ENCODE measurements at regions not wholly inside any gene's neighbourhood (a gene's known extent, or its start where the extent isn't known, plus 50 kb on each side); places are given as distances from the start of the nearest gene placed in this dataset.

DNA sequence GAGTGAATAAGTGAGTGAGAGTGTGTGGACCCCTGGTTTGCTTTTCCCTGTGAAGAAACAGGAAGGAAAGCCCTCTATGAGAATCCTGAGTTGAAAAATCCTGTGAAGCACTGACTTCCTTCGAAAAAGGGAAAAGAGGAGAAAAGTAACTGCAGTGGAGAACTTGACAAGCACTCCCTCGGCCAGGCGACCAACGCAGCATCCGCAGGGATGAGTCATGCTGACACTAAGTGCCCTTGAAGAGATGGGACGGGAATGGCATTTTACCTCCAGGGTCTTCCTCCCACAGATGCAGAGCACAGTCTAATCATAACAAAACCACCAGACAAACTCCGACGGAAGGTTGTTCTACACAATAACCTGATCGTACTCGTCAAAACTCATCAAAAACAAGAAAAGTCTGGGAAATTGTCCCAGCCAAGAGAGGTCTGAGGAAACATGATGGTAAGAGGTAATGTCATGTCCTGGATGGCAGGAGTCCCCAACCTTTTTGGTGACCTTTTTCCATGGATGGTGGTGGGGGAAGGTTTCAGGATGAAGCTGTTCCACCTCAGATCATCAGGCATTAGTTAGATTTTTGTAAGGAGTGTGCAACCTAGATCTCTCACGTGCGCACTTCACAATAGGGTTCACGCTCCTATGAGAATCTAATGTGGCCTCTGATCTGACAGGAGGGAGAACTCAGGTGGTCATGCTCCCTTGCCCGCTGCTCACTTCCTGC is 132.2 kb upstream of the B3GAT1 start:
- Histone ChIP-seq H3K36me3 (ENCODE audit: low read depth) (no peaks in the 10 kb centered on the region), H3K4me1 (replicated peaks; ENCODE audit: insufficient read depth) (peaks cover 31% of the 10 kb centered on the region), H3K9me3 (ENCODE audit: insufficient read depth, low read depth) (peaks cover 11% of the 10 kb centered on the region), H2AFZ (no peak overlapping the region), H3K9me2 (ENCODE audit: insufficient read depth) (no peaks in the 10 kb centered on the region), H3F3A (ENCODE audit: insufficient read depth, low read depth) (no peaks in the 10 kb centered on the region), H3K79me2 (ENCODE audit: low read depth) (no peaks in the 10 kb centered on the region), H3K27me3 (ENCODE audit: insufficient read depth, low read depth) (no peaks in the 10 kb centered on the region), H3K4me2 (no peak overlapping the region), H3K4me3 (no peak overlapping the region), H4K20me1 (ENCODE audit: insufficient read depth) (no peaks in the 10 kb centered on the region), H3K27ac (no peak overlapping the region)
- TF ChIP-seq, protein P1, sequence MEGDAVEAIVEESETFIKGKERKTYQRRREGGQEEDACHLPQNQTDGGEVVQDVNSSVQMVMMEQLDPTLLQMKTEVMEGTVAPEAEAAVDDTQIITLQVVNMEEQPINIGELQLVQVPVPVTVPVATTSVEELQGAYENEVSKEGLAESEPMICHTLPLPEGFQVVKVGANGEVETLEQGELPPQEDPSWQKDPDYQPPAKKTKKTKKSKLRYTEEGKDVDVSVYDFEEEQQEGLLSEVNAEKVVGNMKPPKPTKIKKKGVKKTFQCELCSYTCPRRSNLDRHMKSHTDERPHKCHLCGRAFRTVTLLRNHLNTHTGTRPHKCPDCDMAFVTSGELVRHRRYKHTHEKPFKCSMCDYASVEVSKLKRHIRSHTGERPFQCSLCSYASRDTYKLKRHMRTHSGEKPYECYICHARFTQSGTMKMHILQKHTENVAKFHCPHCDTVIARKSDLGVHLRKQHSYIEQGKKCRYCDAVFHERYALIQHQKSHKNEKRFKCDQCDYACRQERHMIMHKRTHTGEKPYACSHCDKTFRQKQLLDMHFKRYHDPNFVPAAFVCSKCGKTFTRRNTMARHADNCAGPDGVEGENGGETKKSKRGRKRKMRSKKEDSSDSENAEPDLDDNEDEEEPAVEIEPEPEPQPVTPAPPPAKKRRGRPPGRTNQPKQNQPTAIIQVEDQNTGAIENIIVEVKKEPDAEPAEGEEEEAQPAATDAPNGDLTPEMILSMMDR (conservative IDR thresholded peaks at IDR 0.05), result no peak
- TF ChIP-seq EZH2 (IDR thresholded peaks at IDR 0.05; ENCODE audit: low read depth), result no peak
- intact Hi-C loops (cut with micrococcal nuclease; ENCODE audit: unreplicated experiment), result no loop called here
- POLR2A ChIA-PET (ENCODE audit: unreplicated experiment), result no interaction called here
- no peak for DNase-seq
- no TSS peak for BruUV-seq (replicated peaks)
- CTCF ChIA-PET, result no interaction called here

DNA sequence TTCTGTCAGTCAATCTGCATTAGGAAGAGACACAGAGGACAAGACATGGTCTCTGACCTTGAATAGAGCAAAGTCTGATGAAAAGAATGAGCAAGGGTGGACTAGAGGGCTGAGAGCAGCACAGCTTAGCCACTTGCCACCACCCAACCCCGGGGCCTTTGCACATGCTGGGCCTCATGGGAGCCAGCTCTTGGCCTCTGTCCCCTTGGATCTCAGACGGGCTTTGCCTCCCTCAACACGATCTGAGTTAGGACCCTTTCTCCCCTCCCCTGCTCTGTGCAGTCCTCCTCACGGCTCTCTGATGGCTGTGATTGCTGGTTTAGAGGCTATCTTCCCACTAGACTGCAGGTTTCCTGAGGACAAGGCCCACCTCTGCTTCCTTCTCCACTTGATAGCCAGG is 131.6 kb upstream of the B3GAT1 start:
- H3F3A ChIP-seq (ENCODE audit: insufficient read depth, low read depth), result no peaks in the 10 kb centered on the region
- intact Hi-C loops (cut with micrococcal nuclease; ENCODE audit: unreplicated experiment), result no loop called here
- 0 out of 2 replicates have a peak overlapping the region, but pooled peaks have one; percentile 69 for H3K4me2 ChIP-seq

DNA sequence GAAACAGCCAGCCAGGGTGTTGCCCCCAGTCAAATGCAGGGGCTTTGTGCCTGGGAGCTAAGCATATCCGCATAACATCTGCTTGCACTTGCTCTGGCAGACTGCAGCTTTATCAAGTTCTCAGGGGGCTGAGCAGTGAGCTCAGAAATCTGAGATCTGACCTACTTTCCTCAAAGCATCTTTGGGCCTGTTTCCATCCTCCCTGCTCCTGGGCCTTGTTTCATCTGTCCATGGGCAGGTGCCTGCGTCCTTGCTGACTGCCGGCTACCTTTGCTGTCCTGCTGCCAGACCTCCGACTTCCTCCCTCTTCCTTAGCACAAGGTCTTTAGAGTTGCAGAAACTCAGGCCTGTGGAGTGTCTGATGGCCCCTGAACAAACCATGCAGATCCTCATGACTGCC is 131.2 kb upstream of the B3GAT1 start:
- H2AFZ ChIP-seq, result no peak overlapping the region
- DNase-seq, result no peak
- no peaks in the 10 kb centered on the region for H3K9me2 ChIP-seq (ENCODE audit: insufficient read depth)
- no peaks in the 10 kb centered on the region for H3K36me3 ChIP-seq (ENCODE audit: low read depth)
- H3K27me3 ChIP-seq (ENCODE audit: insufficient read depth, low read depth), result no peaks in the 10 kb centered on the region
- no peaks in the 10 kb centered on the region for H3F3A ChIP-seq (ENCODE audit: insufficient read depth, low read depth)
- H3K4me1 ChIP-seq (replicated peaks; ENCODE audit: insufficient read depth), result peaks cover 31% of the 10 kb centered on the region
- BruUV-seq (replicated peaks), result no TSS peak
- no peak overlapping the region for H3K27ac ChIP-seq
- no peaks in the 10 kb centered on the region for H3K79me2 ChIP-seq (ENCODE audit: low read depth)
- CTCF ChIA-PET, result no interaction called here
- intact Hi-C loops (cut with micrococcal nuclease; ENCODE audit: unreplicated experiment), result no loop called here
- H3K4me2 ChIP-seq, result peak overlapping the region; percentile 69; the same call in 1 of the 2 replicates
- H3K9me3 ChIP-seq (ENCODE audit: insufficient read depth, low read depth), result peaks cover 11% of the 10 kb centered on the region
- TF ChIP-seq, protein P1 (conservative IDR thresholded peaks at IDR 0.05), result no peak
- TF ChIP-seq EZH2 (IDR thresholded peaks at IDR 0.05; ENCODE audit: low read depth), result no peak
- POLR2A ChIA-PET (ENCODE audit: unreplicated experiment), result no interaction called here
- H3K4me3 ChIP-seq, result no peak overlapping the region
- H4K20me1 ChIP-seq (ENCODE audit: insufficient read depth), result no peaks in the 10 kb centered on the region

More for the DNA sequence above, 131.6 kb upstream of the B3GAT1 start:
- Histone ChIP-seq H3K4me1 (replicated peaks; ENCODE audit: insufficient read depth) (peaks cover 31% of the 10 kb centered on the region), H4K20me1 (ENCODE audit: insufficient read depth) (no peaks in the 10 kb centered on the region), H3K27ac (no peak overlapping the region), H3K36me3 (ENCODE audit: low read depth) (no peaks in the 10 kb centered on the region), H3K4me3 (no peak overlapping the region), H3K27me3 (ENCODE audit: insufficient read depth, low read depth) (no peaks in the 10 kb centered on the region), H3K9me2 (ENCODE audit: insufficient read depth) (no peaks in the 10 kb centered on the region), H3K79me2 (ENCODE audit: low read depth) (no peaks in the 10 kb centered on the region), H3K9me3 (ENCODE audit: insufficient read depth, low read depth) (peaks cover 11% of the 10 kb centered on the region), H2AFZ (no peak overlapping the region)
- TF ChIP-seq, protein P1 (conservative IDR thresholded peaks at IDR 0.05), result no peak
- no peak for TF ChIP-seq EZH2 (IDR thresholded peaks at IDR 0.05; ENCODE audit: low read depth)
- ChIA-PET POLR2A (ENCODE audit: unreplicated experiment) (no interaction called here), CTCF (no interaction called here)
- no TSS peak for BruUV-seq (replicated peaks)
- DNase-seq, result no peak
